ENCODE measurements at regions not wholly inside any gene's neighbourhood (a gene's known extent, or its start where the extent isn't known, plus 50 kb on each side); places are given as distances from the start of the nearest gene placed in this dataset.

DNA sequence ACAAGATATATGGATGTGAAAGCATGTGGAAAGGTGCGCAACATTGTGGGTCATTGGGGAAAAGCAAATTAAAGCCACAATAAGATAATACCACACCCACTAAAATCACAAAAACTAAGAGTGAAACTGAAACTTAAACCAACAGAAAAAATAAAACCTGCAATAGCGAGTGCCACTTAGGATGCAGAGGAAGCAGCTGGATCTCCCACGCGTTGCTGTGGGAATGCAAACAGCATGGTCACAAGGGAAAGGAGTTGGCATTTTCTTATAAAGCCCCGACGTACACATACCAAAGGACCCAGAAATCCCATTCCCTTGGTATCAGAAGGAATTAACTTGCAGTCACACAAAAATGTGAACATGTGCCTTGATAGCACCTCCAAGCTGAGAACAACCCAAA is 712.0 kb downstream of the TBC1D22A start:
- no peak for DNase-seq (ENCODE audit: low spot score)

DNA sequence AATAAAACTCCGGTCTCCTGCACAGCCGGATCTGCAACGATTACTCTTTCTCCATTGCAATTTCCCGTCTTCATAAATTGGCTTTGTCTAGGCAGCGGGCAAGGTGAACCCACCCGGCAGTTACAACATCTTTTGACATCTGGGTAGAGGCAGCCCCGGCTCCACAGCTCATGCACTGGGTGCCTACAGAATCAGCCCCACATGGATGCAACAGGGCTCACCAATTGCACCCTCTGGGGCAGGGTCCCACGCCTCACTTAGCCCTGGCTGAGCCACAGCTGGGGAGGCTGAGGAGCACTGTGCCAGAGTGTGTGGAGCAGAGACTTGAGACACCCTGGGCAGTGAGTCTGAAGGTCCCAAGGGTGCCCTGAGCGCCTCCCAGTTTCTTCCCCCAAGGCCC is 710.2 kb downstream of the TBC1D22A start:
- no peak for DNase-seq (ENCODE audit: low spot score)

DNA sequence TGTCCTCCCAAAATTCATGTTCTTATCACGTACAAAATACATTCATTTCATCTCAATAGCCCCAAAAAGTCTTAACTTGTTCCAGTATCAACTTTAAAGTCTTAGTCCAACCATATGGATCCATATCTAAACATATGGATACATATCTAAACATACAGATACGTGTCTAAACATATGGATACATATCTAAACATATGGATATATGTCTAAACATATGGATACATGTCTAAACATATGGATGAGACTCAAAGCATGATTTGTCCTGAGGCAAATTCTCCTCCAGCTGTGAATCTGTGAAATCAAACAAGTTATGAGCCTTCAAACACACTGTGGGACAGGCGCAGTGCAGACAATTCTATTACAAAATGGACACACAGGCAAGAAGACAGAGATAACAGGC is 709.0 kb downstream of the TBC1D22A start:
- DNase-seq (ENCODE audit: low spot score): no peak

DNA sequence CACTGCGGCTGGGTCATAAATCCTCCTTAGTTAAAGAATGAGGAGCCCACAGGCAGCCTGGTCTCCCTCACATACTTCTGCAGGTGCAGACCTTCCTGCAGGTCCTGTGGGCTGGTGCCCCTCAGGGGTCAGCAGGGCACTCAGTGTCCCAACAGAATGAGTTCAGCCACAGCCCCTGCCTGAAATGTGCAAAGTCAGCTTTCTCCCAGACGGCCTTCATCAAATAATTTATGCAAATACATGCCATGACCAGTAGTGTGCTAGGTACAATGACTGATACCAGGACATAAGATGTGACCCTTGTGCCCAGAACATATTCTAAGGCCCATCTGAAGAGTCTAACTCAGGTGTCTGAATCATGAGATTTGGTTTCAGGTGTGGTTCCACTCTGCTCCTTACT is 703.4 kb downstream of the TBC1D22A start:
- no peak for DNase-seq (ENCODE audit: low spot score)

DNA sequence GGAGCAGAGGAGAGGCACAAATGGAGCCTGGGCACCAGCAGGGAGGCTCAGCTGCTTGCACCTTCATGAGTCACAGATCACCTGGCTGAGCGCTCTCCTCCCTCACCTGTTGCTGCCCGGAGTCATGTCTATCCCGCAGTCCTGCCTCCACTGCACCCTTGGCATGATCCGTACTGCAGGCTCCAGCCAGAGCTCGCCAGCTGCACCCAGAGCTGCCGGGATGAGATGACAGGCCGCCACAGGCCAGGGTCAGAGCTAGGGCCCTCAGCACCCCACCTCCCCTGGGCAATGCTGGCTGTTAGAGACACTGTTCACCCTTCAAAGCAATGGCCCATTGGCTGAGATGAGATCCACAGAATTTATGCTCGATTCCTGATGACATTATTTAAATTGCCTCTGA is 702.8 kb downstream of the TBC1D22A start:
- no peak for DNase-seq (ENCODE audit: low spot score)

DNA sequence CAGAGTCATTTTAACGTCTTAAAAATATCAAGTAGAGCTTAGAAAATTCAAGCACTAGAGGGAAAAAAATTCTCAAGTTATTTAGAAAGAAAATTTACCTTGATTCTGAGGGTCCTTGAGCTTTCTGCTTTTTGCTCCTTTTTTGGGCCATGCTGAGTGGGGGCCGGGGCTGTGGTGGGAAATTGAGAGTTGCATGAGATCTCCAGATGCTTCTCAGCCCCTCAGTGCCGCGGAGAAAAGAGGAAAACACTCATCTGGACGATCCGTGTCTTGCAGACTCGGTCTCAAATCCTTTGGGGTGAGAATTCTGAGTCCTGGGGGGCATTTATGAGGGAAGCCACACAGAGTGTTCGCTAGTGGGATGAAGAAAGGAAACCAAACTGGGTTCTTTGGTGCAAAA is 700.8 kb downstream of the TBC1D22A start:
- no peak for DNase-seq (ENCODE audit: low spot score)

DNA sequence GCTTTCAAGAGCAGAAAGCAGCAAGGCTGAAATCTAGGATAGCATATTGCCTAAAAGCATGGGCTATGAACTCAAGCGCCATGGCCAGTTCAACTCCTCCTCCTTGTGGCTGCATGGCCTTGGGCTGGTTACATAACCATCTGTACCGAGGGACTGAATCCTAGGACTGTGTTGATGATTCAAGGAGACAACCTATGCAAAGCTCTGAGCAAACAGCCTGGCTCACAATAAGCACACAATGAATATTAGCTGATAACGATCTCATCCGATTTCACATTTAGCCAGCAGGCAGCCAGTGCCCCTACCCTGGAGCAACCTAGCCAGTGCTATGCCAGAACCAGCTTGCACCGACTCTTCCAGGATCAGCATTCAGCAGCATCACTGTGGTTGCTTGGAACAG is 698.4 kb downstream of the TBC1D22A start:
- no peak for DNase-seq (ENCODE audit: low spot score)

DNA sequence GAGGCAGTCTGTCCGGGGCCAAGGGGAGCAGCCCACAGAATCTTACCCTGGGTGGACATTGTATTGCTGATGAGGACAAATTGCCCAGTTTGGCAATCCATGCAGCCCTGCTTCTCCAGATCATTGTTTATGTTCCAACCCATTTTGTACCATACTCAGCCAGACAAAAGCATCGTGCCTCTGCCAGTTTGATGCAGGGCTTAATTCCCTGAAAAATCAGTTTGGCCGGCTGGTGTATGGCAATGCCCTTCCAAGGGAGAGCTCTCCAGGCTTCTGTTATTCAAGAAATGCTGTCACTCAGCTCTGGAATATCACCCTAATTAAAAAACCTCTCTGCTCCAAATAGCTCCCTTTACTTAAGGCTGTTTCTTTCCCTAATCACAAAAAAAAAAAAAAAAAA is 697.7 kb downstream of the TBC1D22A start:
- DNase-seq (ENCODE audit: low spot score): no peak

DNA sequence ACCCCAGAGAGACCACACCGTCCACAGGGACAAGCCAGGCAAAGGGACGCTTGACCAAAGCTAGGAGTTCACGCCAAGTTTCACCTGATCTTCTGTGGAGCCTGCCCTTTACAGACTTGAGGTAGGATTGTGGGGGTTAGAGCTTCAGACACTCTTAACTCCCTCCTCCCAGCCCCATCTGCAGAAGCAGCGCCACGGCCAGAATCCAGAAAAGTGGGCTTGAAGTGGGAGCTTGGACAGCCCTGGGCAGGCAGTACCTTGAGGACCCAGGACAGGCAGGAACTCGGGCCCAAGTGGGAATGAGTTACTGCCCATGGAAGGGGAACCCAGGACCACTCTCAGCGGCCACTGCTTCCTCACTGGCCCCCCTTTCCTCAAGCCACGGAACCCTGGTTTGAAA is 695.9 kb downstream of the TBC1D22A start:
- DNase-seq (ENCODE audit: low spot score): no peak

DNA sequence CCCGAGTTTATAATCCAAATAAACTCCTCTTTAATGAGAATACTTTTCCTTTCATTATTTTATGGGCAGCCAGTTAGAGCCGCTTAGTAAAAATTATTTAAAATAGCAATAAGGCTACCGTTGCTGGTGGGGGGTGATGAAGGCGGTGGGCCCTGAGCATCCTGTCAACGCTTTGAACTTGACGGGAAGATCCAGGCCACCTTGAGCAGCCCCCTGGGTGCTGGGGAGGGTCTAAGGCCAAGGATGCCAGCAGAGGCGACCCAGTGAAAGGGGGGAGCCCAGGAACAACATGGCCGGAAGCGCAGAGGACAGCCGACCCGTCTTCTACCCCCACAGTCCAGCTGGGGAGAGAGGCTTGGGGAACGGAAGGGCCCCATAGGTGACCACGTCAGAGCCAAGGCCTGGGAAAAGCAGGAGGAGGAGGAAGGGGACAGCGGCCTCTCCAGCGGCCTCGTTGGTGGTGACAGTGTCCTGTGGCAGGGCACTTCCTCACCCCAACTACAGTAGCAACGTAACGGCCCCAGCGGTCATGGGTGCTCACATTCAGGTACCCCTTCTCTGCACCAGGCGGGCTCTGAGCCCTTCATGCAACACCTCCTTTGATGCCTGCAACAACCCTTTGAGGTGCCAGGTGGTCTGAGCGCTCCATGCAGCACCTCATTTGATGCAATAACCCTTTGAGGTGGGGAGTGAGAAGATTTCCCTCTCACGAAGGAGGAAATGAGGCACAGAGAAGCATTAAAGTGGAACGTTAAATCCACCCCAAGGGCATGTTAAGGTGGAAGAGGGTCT is 695.3 kb downstream of the TBC1D22A start:
- no peak for DNase-seq (ENCODE audit: low spot score)

DNA sequence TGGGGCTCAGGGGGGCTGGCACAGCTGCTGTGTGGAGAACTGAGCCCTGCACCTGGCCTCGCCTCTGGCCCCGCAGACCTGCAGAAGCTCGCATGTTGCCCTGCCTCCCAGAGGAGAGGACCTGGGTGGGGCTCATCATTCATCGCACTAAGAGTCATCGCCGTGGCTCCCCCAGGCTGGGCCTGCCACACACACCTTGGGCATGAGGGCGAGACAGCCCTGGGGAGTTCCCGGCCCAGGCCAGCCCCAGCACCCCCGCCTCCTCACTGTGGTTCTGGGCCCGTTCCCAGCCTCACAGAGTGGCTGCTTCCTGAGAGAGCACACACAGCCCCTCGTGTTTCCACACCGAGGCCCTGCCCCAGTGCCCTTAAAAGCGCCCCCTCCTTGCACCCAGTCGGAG is 694.6 kb downstream of the TBC1D22A start:
- no peak for DNase-seq (ENCODE audit: low spot score)

DNA sequence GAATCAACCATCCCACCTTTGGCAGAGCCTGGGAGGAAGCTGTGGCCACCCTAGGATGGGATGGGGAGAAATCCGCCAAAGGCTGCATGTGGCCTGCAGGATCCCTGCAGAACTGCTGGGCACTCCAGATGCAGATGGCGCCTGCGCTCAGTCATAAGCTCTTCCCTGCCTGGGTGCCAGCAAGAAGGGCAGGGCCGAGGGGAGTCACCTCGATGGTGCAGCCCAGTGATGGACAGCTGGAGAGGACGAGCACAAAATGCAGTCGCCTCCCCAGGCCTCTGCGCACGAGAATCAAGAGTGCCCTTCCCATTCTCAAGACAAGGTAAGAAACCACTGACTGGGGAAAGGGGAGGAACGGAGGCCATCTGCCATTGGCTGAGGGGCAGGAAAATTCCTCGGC is 693.6 kb downstream of the TBC1D22A start:
- no peak for DNase-seq (ENCODE audit: low spot score)

DNA sequence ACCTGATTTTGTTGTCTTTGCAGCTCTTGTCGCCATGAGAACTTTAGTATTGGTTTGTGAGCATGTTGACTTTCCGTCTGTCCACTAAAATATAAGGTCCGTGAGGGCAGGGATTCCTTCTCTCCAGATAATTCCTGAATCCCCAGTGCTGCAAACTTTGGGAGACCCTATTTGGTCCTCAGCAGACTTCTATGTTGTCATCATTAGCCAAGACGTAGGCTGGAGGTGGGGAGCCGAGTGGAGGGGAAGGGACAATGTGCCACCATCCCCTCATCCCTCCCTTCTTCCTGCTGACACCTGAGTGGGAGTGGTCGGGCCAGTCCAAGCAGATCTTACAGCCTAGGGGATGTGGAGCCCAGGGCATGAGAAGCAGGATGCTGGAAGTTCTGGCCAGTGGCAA is 690.6 kb downstream of the TBC1D22A start:
- DNase-seq (ENCODE audit: low spot score): no peak

DNA sequence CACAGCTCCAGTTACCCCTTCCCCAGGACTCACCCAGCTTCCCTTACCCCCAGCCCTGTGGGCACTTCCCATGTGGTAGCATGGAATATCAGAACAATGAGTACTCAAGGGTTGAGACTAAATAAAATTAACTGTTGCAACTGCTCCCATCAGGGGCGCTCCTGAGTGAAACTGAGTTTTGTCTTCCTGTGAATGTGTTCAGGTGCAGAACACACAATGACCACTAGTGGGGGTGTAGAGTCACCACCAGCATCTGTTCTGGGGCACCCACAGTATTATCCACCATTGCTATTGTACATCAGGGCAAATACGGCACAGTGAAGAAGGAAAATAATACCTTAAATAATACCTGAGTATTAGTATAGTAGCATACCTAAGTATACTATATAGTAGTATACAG is 689.7 kb downstream of the TBC1D22A start:
- DNase-seq (ENCODE audit: low spot score): no peak

DNA sequence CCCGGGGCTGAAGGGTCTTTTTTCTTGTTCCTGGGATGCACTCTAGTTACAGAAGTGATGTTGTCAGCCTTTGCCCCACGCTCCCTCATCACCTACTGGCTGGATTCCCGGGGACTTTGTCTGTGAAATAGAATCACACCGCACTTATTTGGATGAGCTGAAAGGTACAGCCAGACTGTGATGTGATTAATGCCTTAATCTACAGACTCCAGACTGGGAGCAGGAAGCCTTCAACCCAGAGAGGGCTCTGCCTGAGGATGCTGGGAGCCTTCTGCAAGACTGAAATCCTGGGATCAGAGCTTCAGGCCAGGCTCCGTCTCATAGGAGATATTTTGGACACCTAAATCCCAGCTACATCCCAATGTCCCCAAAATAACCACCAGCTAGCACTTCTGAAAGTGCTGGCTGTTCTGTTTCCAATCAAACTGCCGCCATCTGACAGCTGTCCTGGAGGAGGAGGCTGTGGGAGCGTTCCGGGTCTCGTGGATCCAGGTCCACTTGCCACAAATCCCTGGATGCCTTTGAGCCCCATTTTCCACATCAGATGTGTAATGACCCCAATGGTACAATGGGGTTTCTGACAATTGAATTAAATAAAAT is 688.5 kb downstream of the TBC1D22A start:
- no peak for DNase-seq (ENCODE audit: low spot score)

DNA sequence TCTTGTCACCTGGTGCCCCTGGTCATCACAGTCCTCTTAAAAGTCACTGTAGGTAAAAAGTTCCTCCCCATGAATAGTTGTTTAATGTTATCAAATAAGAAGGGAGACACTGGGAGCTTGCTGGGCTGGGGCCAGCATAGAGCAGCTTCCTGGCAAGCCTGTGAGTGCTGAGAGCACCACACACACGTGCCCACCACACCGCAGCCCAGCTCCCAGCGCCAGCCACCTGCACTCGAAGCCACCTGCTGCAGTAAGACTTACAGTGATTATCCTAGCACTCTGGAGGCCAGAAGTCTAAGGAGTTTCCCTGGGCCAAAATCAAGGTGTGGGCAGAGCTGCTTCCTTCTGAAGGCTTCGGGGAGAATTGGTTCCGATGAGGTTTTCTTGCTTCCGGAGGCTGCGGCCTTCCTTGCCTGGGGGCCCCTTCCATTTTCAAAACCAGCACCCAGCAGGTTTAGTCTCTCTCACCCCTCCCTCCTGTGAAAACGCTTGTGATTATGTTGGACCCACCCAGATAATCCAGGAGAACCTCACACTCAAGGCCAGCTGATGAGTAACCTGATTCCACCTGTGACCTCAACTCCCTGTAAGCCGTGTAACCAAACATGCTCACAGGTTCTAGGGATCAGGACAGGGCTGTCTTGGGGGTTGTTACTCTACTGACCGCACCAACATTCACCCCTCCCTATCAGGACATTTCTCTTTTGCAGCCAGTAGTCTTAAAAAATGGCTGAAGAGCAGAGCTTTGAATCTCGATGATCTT is 687.2 kb downstream of the TBC1D22A start:
- no peak for DNase-seq (ENCODE audit: low spot score)

DNA sequence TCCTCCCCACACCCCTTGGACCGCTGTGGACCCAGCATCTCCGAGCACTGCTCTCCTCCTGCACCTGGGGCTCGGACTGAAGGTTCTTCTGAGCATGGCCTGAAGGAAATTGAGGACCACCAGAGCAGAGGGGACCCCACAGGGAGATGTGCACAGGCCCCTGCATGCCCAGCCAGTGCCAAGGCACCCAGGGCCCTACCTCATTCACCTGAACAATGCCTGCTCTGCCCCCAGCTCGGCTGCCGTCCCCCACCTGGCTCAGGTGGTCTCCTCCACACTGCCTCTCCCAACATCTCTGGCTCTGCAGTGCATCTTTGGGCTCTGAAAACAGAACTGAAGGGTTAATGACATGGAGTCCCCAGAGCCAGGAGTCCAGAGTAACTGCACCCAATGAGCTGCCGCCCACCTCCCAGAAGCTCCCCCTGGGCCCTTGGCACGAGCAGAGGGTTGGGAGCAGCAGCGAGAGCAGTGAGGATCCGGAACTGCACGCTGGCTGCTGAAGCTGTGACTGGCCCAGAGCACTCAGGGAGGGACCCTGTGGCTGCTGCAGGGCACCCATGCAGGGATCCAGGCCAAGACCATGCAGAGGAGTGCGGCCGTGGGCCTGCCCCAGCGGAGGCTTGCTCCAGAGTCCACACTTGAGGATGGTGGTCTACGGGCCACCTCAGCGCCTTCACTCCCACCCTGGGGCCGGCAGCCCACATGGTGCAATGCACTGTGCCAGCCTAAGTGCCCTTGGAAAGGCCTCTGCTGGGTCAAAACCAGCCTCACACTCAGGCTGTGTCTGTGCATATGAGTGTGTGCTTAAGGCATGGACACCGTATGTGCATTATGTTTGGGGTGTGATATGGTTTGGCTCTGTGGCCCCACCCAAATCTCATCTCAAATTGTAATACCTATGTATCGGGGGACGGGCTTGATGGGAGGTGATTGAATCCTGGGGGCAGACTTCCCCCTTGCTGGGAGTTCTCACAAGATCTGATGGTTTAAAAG is 686.1 kb downstream of the TBC1D22A start:
- DNase-seq (ENCODE audit: low spot score): no peak

DNA sequence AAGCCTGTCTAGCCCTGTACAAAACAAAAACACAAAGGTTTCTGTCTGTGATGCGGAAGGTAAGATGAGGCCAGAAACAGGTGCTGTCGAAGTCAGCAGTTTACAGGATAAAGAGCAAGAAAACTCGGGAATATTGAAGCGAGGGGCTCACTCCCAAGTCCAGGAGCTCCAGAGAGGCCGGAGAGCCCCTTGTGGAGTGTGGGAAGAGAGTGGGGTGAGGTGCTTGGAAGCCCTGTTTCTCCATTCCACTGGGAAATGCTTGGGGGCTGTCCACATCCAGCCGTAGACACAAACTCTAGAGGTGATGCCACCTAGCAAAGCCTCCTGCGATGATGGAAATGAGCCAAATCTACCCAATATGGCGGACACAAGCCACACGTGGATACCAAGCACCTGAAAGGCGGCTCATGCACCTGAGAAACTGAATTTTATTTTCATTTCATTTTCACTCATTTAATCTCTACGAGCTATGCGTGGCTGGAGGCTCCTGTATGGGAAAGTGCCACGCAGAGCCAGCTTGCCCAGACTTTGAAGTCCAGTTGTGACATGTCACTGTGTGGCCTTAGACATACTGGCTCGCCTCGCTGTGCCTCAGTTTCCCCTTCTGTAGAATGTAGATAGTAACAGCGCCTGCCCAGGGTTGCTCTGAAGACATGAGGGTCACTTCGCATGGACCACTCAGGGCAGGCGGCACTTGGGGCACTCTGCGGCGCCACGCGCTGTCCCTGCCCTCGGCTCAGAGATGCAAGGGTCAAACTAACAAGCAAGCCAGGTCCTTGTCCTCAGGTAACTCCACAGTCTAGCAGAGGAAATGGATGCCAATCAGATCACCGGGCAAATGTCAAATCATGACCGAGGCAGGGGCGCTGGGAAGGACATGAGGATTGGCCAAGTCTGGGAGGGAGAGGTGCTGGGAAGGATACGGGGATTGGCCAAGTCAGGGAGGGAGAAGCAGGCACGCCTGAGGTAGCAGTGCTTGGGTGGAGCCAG is 684.7 kb downstream of the TBC1D22A start:
- DNase-seq (ENCODE audit: low spot score): no peak

DNA sequence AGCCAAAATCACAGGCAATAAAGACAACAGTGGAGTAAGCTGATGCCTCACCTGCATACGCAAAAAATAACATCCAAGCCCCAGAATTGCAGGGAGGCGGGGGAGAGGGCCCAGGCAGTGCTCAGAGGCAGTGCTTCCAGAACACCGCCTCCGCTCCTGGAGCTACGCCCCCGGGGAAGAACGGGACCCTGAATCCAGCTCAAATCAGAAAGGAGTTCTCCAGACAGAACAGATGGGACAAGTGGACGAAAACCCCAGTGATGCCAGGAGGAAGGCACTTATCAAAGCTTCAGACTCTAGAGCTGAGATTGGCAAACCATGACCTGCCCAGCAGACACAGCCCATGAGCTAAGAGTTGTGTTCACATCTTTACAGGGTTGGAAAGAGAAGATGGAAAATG is 683.9 kb downstream of the TBC1D22A start:
- DNase-seq (ENCODE audit: low spot score): no peak

DNA sequence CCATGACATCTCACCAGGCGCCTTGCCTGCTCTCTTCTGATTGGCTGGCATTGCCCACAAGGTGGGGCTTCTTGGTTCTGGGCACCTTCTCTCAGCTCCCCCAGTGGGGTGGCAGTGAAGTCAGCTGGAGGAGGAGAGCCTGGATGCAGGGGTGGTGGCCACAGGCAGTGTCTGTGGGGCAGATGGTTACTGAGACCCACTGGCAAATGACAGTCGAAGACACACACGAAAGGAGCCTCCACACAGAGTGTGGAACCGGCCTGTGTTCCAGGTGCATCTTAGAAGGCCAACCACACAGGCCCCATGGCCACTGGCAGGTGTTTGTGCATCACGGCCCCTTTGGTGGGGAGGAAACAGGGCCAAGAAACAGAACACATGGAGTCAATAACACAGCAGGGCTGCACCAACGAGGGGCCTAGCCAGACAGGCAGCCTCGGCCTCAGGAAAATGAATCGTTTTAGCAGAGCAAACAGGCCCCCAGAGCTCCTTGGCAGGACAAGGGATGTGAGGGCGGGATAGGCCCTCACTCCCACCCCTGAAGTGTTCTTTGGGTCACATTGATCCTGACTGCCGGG is 683.4 kb downstream of the TBC1D22A start:
- no peak for DNase-seq (ENCODE audit: low spot score)
